ENCODE measurements at regions not wholly inside any gene's neighbourhood (a gene's known extent, or its start where the extent isn't known, plus 50 kb on each side); places are given as distances from the start of the nearest gene placed in this dataset.

DNA sequence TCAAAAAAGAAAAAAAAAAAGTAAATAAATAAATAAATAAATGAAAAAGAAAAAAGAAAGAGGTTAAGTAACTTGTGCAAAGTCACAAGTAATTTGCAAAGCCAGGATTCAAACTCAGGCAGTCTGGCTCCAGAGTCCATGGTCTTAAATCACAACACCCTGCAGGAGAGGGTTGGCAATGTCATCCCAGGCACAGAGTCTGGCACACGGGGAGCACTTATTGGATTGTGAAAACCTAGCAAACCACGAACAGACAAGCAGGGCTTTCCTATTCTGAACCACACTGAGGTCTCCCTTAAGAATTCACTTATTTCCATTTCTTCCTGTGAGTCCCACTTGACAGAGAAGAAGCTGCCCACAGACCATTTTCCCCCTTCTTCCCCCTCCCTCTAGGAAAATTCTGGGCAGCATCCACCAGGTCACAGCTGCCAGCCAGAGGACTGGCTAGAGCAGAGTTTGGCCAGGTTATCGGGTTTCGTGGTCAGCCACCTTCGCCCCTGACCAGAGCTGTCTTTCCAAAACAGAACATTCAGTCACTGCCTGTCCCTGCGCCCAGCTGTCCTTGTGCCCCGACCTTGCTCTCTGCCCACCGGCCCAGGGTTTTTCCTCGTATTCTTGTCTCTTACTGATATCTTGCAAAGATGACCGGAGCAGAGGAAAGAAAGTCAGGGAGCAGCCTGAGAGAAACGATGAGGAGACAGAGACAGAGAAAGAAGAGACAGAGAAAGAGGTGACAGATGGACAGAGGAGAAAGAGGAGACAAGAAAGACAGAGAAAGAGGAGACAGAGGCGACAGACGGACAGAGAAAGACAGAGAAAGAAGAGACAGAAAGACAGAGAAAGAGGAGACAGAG, 106.4 kb upstream of the PTPN1 start:
- no peaks in the 10 kb centered on the region for H3K4me1 Mint-ChIP-seq (ENCODE audit: low read depth)
- ChIA-PET CTCF (no interaction called here), POLR2A (no interaction called here)
- no peak overlapping the region for H3K27ac Mint-ChIP-seq
- ATAC-seq (no peak), DNase-seq (no peak)
- intact Hi-C loops (cut with micrococcal nuclease), result no loop called here
- no peaks in the 10 kb centered on the region for H3K36me3 Mint-ChIP-seq (ENCODE audit: low read depth)
- H3K27me3 Mint-ChIP-seq, result peaks cover 2% of the 10 kb centered on the region
- TF ChIP-seq CTCF (IDR thresholded peaks at IDR 0.05), result no peak
- H3K9me3 Mint-ChIP-seq, result no peaks in the 10 kb centered on the region
- H3K4me3 Mint-ChIP-seq, result no peak overlapping the region

DNA sequence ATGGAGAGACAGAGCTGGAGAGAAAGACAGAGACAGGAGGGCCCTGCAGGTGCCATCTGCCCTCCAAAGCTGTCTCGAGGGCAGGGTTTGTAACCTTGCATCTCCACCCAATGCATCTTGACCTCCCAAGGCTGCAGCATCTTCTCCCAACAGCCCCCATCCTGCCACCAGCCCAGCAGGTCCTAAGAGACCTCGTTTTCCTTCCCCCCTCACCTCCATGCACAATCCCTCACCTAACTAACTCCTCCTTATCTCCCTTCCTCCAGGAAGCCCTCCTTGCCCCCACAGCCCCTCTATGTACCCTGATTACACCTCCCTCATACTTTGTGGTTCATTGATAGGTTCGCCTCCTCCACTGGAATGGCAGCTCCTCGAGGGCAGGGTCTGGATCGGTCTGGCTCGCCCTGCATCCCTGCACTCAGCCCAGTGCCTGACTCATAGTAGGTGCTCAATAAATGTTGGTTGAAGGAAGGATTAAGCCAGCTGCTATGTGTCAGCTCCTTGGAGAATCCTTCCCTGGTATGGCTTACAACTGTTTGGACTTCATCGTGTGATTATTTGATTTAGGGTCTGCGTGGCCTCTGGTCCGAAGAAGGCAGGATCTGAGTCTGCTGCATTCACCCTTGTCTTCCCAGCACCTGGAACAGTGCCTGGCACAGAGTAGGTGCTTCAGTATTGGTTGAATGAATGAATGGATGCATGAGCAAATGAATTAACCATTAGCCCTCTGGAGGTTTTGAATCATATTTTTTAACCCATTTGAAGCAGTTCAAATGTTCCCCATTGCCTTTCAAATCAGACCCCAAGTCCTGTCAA, 105.6 kb upstream of the PTPN1 start:
- Mint-ChIP-seq H3K27me3 (peaks cover 2% of the 10 kb centered on the region), H3K4me3 (no peak overlapping the region), H3K36me3 (ENCODE audit: low read depth) (no peaks in the 10 kb centered on the region), H3K4me1 (ENCODE audit: low read depth) (no peaks in the 10 kb centered on the region), H3K27ac (no peak overlapping the region), H3K9me3 (no peaks in the 10 kb centered on the region)
- ChIA-PET CTCF (no interaction called here), POLR2A (no interaction called here)
- DNase-seq, result no peak
- no peak for ATAC-seq
- intact Hi-C loops (cut with micrococcal nuclease), result no loop called here
- TF ChIP-seq CTCF (IDR thresholded peaks at IDR 0.05), result no peak

DNA sequence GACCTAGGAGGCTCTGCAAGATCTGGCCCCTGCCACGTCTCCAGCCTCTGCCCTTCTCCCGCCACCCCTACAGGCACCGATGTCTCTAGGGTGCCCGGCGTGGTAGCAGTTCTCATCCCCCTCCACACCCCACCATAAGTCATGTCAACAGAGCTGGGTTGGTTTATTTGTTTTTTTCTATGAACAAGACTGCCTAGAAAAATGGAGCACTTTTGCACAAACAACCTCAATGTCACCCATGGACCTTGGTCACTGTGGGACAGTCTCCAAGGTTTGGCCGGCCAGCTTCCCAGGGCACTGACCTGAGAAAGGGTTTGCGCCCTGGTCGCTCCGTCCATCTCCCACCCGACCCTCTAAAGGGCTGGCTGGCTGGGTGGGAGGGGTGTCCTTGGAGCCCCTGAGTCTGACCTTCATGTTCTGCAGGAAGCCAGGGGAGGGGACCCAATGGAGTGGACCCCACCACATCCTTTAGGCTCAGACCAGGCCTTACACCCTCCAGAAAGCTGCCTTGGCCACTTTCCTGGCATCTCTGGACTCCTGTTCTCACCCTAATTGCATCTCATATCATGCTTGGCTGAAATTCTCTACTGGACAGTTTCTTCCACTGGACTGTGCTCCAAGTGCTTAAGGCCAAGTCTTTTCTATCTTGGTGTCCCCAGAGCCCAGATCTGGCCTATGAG, 104.8 kb upstream of the PTPN1 start:
- no peak for TF ChIP-seq CTCF (IDR thresholded peaks at IDR 0.05)
- ChIA-PET POLR2A (no interaction called here), CTCF (no interaction called here)
- Mint-ChIP-seq H3K27me3 (peaks cover 2% of the 10 kb centered on the region), H3K4me1 (ENCODE audit: low read depth) (no peaks in the 10 kb centered on the region), H3K4me3 (no peak overlapping the region), H3K9me3 (no peaks in the 10 kb centered on the region), H3K36me3 (ENCODE audit: low read depth) (no peaks in the 10 kb centered on the region), H3K27ac (no peak overlapping the region)
- intact Hi-C loops (cut with micrococcal nuclease), result no loop called here
- no peak for DNase-seq
- ATAC-seq, result no peak

DNA sequence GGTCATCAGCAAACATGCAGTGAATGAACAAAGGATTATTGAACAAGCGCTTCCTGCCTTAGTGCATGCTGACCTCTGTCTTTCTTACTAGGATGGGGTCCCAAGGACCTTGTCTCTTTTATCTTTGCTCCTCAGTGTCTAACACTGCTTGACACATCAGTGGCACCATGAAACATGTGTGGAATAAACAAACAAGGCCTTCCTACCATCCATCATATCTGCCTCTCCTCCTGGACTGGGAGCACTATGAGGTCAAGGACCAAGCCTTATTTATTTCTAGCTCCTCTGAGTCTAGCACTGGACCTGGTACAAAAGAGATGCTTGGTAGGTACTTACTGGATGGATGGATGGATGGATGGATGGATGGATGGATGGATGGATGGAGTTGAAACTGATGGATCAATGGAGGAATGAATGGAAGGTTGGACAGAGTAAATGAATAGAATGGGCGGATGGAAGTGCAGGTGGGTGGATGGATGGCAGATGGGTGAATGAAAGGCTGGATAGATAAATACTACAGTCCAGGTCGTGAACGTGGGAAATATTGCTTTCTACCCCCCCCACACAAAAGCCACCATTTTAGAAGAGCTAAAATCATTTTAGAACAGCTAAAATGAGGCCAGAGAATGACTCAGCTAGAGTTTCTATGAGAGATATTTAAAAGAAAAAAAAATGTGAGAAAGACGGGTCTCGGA, 104.1 kb upstream of the PTPN1 start:
- intact Hi-C loops (cut with micrococcal nuclease), result no loop called here
- no peak for TF ChIP-seq CTCF (IDR thresholded peaks at IDR 0.05)
- CTCF ChIA-PET, result no interaction called here
- peaks cover 2% of the 10 kb centered on the region for H3K27me3 Mint-ChIP-seq
- H3K4me1 Mint-ChIP-seq (ENCODE audit: low read depth), result no peaks in the 10 kb centered on the region
- no peaks in the 10 kb centered on the region for H3K9me3 Mint-ChIP-seq
- no peaks in the 10 kb centered on the region for H3K36me3 Mint-ChIP-seq (ENCODE audit: low read depth)
- no peak overlapping the region for H3K4me3 Mint-ChIP-seq
- DNase-seq, result no peak
- no peak for ATAC-seq
- H3K27ac Mint-ChIP-seq, result no peak overlapping the region
- POLR2A ChIA-PET, result no interaction called here
